CD4-positive, alpha-beta T cell treated with Interleukin-2 at 100 ng/mL for 4 hours (primary cell): ENCODE measurements at regions not wholly inside any gene's neighbourhood (a gene's known extent, or its start where the extent isn't known, plus 50 kb on each side); places are given as distances from the start of the nearest gene placed in this dataset.
"Not testable (repeated sequence)": the region's sequence is repeated elsewhere in the genome, so short reads cannot be mapped to it uniquely, and the experiment has no call there.

Experiments
- DNase-seq: peaks from one replicate; pipeline ENCODE4 v3.0.0-alpha.2; 2020; ENCODE audit warnings: low spot score

DNA sequence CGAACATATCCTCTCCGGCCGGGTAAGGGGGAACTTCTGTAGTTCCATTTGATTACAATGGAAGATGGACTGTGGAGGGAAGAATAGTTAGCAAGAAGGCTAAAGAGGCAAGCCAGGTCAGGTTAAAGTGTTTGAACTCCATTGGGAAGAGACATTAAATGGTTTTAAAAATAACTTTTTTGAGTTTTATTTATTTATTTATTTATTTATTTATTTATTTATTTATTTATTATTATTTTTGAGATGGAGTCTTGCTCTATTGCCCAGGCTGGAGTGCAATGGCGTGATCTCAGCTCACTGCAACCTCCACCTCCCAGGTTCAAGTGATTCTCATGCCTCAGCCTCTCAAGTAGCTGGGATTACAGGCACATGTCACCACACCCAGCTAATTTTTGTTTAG, 441.9 kb downstream of the TOX3 start:
- DNase-seq, result not testable (repeated sequence)

DNA sequence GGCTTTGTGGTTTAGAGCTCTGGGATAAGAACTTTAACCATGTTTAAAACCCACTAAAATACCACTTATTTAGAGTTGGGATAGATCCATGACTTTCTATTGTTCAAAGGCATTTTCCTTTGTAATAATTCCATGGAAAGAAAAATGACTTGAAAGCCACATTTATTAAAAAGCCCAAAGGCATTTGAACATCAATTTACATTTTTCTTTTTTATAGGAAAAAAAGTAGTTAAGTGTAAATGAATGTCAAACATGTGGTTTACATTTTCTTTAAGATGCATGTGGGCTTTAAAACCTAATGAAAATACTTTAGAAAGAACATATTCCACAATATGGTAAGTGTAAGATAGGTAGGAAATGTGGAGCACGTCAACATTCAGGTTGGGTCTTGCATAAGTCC, 443.2 kb downstream of the TOX3 start:
- no peak for DNase-seq

DNA sequence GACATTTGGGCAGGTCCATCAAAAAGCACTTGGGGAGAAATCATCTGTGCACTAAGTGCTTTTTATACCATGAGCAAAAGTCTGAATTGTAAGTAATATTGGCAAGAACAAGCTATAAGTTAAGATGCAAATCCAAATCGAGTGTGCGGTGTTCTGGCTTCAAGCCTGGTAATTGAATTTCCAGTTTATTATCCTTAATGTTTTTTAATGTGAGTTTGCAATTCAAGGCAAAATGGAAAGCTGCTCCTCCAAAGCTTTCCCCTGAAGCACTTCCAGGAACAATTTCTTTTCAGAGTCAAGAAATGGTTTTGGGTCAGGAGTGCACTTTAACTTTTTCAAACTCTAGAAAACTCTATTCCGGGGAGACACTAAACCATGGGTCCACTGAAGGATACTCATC, 445.7 kb downstream of the TOX3 start:
- DNase-seq, result no peak

DNA sequence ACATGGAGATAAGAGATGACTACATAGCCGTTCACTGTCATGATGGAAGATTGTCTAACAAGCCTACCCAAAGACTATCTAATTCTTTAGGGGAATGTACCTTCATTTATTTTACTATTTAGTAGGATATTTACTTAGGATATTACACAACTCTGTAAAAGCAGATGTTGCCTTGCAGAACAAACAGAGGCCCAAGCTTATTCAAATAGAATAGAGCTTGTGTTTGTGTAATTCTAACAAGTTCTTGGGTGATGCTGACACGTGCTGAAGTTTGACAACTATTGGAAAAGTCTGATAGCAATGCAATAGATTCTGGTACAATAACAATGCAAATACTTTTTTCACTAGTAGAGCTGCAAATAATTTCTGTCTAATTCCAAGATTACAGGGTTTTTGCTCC, 447.6 kb downstream of the TOX3 start:
- no peak for DNase-seq

DNA sequence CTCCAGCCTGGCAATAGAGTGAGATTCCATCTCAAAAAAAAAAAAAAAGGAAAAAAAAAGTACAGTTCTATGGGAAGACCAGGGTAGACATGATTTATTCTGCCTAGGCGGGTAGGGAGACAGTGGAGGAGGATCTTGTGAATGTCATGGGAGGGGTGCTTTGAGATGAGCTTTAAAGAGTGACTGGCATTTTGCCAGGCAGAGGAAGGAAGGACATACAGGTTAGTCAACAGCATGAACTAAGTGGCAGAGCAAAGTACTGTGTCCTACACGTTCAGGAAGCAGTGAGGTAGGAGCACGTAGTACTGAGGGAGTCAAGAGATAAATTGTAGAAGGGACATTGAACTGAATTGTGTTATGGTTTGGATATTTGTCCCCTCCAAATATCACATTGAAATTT, 451.5 kb downstream of the TOX3 start:
- no peak for DNase-seq

DNA sequence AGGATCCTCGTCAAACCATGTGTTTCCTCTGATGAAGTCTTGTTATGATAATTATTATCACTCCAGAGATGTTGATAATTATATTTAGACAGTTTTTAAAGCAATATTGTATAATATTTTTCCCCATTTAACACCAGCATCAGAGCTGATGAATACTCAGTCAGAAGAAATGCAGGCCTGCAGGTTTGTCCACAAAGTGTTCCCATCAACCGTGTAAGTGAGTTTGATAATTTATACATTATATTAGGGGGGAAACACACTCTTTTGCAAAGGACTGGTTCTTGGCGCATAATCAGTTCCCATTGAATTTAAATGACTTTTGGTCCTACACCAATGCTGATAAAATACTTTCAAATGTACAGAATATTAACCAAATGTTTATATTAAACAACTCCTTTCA, 454.8 kb downstream of the TOX3 start:
- DNase-seq, result no peak

DNA sequence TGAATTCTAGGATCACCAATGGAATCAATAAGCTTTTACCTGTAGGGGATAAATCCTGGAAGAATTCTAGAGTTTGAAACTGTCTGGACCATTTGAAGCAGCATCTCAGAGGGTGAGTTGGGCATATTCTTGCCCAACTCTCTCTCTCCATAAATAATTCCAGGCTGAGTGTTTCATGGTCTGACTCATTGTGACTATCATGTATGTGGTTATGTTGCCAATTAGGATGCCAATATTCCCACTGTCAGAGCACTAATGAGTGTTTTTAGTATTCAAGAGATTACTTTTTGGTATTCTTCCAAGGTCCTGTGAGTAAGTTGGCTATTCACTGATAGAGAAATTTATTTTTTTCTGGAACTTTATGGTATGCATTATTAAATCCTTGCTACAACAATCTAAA, 456.9 kb downstream of the TOX3 start:
- DNase-seq, result no peak

DNA sequence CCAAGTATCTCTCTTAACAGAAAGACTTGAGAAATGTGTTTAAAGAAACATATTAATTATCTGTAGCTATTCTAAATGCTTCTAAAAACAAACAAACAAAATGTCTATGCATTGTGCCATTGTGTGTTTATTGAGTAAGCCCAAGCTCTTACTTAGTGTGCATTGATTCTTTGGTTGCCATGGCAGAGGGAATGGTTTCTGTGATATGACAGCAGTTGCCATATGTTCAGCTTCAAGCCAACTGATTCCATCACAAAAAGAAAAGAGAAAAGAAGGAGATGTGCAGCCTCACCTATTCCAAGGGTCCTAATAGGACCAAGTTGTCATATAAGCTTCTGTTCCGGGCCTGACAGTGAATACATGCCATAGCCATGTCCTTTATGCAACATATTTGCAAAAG, 457.5 kb downstream of the TOX3 start:
- DNase-seq, result no peak

DNA sequence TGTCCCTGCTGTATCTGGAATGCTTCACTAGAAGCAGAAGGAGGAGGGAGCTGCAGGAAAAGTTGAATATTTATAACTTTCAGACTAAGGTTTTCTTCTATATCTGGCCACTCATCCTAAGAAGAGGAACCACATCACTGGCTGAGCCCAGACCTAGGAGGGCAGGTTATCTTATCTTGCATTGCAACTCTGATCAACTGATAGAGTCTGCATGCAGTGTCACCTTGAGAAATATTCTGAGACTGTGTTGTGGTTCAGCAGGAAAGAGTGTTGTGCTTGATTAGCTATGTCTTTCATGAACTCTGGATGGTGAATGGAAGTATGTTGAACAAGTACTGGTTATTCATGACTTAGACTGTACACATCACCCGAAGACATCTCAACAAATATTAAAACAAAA, 460.0 kb downstream of the TOX3 start:
- no peak for DNase-seq

DNA sequence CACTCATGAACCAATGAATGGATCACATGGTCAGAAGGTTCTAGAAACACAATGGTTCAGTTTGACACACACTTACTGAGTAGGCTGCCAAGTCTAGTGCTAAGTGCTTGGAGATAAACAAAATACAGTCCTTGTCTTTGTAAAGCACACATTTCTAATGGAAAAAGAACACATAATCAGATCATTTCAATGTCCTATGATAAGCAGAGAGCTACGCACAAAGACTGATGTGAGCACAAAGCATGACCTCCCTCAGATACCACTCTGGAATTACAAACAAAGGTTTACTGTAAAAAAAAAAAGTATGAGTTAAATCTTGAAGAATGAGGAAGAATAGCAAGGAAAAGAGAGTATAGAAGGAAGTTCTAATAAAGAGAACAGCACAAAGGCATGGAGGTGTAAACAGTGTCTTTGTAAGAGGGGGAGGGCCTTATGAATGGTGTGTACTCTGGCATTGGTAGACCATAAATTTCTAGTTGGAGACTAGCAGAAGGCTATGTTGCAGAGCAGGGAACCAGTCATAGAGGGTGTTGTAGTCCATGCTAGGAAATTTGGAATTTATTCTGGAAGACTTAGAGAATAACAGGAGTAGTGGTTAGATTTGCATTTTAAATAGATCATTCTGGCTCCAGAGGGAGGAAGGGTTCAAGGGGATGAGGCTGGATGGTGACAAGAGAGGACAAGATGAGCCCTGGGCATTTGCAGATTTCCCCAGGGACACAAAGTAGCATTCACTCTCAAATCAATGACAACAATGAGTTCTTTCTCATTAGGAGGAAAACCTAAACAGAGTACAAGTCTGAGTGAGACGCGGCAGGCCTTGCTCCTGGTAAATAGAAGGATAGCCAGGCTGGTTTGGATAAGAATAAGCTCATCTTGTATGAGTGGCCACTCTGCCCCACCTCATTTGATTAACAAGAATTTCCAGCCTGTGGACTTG, 468.0 kb downstream of the TOX3 start:
- DNase-seq, result no peak

DNA sequence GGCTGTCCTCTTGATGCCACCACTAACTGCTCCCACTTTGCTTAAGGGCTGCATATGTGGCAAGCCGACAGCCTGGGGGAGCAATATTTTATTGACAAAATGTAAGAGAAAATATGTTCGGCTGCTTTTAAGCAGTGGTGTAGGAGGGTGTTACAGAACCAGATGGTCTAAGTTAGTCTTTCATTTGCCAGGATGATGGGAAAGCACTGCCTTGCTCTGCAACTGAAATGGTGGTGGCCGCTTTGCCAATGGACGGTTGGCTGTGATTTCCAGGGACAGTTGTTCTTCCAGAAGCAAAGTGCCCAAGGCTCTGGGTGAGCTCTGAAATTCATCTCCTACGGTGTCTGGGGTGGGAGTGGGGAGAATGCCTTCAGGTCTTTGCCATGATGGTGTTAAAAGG, 469.3 kb downstream of the TOX3 start:
- DNase-seq, result no peak

DNA sequence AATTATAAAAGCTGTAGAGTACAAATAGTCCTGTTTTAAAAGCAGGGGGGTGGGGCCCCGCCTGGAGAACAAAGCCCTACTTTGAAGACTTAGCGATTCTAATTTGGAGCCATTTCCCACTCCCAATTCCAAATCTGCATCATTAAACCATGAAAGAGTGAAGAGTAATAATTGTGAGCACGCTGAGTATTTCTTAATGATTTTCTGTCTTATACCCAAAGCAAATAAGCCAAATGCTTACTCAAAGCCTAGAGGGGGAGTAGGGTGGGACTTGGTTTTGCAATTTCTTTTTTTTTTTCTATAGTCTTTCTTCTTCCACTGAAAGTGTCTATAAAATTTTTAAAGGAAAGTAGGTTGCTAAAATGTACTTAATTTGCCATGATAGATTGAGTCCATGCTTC, 470.1 kb downstream of the TOX3 start:
- DNase-seq, result no peak

DNA sequence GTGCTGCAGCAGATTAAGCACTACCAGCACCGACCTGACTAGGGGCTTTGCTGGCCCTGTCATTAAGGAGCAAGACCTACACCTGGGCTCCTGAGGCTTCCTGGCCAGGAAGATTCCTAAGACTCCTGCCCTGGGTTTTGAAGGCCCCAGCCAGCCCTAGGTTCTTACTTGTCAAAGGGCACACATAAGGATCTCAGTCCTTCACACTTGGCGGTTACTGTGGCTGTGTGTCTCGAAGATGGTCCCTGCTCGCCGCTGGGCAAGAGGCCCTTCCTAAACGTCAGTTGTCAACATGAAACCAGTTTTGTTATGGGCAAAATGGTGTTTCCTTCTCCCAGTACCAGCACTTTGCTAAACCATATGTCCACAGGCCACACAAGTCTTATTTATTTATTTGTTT, 470.6 kb downstream of the TOX3 start:
- no peak for DNase-seq

DNA sequence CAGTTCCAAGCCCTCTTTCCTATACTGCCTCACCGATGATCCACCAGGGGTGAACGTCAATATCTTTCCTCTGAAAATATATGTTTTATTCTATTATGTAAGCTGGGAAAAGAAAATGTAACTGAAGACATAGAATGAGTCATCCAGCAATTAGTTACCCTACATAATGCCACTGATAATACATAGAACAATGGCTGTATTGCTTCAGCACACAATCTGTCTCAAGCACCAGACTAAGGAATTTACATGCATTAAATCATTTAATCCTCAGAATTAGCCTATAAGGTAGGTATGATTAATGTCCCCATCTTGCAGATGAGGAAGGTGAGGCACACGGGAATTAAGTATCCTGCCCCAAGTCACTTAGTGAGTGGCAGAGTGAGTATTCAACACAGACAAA, 472.8 kb downstream of the TOX3 start:
- no peak for DNase-seq

DNA sequence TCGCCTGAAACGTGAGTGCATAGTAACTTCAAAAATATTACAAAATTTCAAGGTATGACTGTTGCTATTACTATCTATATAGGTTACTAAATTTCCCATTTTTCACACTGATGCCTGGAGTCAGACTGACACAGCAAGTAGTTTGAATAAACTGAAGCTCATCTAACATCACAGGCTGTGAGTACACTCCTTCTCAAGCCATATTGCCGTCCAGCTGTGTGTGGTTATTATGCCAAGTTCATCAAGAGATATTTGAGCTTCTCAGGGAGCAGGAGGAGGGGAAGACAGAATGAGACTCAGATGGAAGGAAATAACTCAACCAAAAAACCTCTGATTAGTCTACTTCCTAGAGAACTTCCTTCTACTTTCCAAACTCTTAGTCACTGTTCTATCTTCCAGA, 473.9 kb downstream of the TOX3 start:
- DNase-seq, result no peak

DNA sequence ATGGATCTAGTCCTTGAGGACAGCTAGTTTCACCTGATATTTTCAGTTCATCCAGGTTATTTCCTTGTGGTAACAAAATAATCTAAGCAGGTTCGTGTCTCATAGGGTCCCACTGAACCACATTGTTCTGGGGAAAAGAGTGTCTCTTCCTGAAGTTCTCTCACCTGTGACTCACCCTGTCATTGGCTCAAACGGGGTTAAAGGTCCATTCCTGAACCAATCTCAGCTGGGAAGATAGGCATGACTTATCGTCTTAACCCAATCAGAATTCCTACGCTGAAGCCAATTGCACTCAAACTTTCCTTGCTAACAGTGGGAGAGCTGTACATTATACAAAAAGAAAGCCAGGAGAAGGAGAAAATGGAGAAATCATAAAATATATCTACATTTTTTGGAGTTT, 475.8 kb downstream of the TOX3 start:
- DNase-seq, result no peak

DNA sequence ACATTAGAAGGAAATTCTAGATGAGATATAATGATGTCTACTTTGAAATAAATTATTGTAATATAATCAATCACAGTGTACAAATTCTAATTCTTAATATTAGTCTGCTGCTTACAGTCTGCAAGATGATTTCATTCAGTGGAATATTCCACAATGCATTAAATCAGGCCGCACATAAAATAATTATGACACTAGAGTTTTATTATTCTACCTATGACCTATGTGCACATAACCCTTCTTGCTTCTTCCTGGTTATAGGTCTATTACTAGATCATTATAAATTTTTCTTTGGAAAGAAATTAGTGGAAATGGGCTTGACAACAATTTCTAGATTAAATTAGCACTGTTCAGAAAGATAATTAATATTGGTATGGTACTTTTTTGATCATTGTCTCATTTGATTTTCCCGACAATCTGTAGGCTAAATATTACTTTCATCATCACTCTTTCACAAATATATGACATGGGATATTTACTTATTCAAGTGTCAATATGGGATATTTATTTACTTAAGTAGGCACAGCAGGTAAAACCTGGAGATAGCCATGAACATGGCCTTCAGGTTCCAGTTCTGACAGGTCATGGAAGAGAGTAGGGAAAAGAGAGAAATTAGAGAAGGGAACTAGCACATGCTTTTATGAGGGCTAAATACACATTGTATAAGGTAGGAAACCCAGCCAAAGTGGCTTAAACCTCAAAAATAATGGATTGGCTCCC, 476.4 kb downstream of the TOX3 start:
- DNase-seq, result no peak

DNA sequence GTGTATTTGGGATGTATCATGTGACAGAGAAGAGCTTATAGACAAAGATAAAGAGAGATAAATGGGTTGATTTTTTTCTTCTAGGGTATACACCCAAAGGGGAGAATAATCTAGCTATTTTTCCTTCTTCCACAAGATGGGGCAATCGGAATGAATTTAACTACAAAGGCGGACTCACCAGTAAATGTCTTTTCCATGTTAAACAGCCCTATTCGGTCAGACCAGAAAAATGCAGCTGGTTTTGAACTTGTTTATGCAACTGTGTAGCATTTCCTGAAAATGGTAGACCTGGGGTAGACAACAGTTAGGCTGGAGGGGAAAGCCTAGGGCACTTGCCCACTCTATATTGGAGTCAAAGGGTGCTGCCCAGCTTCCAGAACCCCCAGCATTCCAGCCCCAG, 477.1 kb downstream of the TOX3 start:
- no peak for DNase-seq

DNA sequence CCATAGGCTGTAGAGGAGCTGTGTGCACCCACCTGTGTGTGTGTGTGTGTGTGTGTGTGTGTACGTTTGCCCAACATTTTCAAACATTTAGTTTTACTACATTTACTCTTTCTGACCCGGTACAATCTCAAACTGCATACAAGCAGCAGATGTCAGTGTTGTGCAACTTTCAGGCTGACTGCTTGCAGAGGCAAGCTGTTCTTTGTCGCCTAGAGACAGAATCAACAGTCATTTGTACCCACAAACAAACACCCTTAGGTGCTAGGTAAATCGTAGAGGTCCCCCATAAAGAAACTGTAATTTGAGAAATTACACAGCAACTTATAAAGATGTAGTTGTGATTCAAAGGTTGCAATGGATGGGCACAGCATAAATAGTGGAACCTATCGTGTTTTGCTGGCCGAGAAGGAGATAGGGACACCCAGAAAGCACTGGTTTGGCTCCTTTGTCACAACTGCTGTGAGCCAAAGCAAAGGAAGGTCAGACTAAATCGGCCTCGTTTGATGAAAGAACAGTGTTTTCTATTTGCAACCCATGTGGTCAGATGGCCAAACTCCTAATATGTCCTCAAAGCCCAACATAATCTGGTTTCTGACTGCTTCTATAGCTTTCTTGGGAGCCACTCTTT, 478.4 kb downstream of the TOX3 start:
- no peak for DNase-seq

DNA sequence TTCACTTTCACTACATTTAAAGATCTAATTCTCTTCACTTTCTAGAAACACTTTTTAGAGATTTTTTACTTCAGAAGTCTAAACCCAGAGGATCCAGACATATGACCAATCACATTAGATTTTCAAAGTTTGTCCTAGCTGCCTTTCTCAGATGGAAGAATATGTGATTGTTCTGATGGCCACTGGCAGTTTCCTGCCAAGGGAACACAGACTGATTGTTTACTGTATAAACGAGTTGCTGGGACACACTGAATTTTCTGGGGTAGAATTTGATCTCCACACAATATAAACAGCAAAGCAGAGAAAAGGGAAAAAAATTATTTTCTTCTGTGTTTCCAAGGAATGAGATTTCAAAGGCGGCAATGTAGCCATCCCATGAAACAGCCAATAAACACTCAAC, 480.0 kb downstream of the TOX3 start:
- DNase-seq, result no peak

DNA sequence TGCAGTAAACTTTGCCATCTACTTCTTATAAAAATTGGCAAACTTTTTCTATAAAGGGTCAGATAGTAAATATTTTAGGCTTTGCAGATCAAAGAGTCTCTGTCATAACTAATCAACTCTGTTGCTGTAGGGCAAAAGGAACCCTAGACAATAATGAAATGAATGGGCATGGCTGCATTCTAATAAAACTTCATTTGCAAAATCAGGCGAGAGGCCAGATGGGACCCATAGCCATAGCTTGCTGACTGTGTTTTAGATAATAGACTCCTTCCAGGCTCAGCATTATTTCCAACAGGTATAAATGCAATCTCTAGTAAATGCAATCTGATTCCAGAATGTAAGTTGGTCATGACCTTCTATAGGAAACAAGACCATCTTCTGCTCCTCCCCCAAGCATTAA, 490.7 kb downstream of the TOX3 start:
- DNase-seq, result no peak

DNA sequence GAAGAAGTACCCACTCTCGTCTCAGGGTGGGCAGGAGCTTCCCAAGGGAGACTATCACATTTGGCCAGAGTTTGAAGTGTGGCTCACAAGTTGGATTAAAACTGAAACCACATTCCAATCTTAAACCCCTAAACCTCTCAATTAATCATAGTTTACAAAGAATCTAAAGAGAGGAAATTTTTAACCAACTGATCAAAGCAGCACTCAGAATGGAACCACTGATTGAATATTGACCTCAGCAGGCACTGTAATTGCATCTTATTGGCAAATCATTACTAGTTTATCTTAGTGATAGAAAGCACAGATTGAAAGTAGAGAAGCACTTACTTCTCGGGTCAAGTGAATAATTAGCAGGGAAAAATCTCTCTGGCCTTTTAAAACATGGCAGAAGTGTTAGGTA, 491.6 kb downstream of the TOX3 start:
- no peak for DNase-seq

DNA sequence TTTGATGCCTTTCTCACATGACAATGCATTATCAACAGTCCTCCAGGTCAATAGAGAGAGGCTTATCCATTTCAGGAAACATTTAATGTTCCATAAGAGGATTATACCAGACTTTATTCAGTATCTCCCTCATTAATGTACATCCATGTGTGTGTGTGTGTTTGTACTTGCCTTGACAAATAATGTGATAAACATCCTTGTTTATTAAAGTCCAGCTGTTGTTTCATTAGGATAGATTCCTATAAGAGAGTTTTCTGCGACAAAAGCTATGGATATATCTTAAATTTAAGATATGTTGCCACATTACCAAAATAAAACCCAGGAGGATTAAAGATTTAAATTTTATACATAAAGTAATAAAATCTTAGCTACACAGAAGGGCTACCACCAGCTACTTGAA, 492.6 kb downstream of the TOX3 start:
- no peak for DNase-seq
